Activated naive CD4-positive, alpha-beta T cell treated with anti-CD3 and anti-CD28 coated beads, Interleukin-2, amount 50 U/mL, for 72 hours (primary cell): ENCODE measurements at regions not wholly inside any gene's neighbourhood (a gene's known extent, or its start where the extent isn't known, plus 50 kb on each side); places are given as distances from the start of the nearest gene placed in this dataset.
A peak's percentile ranks its signal among the peaks of the same experiment; 100 is the strongest.

Experiments
- ATAC-seq, 2 donors: fragments of 150-1000 bp; cut with Tn5 transposase; 2 replicates each; pipeline ENCODE4 v1.10.0; 2021; ENCODE audit warnings: mild to moderate bottlenecking in 2 of 2, moderate library complexity in 2 of 2
- DNase-seq, 2 donors: peaks; one replicate each; pipeline ENCODE4 v3.0.0; 2021 to 2022; ENCODE audit warnings: low spot score in 2 of 2
- H3K27ac Mint-ChIP-seq, 2 donors: one replicate each; pipeline ENCODE4 v1.8.0; 2022; ENCODE audit warnings: mild to moderate bottlenecking in 2 of 2, mixed read lengths in 2 of 2
- H3K36me3 Mint-ChIP-seq, 2 donors: one replicate each; pipeline ENCODE4 v1.8.0; 2022; ENCODE audit warnings: mixed read lengths in 2 of 2
- H3K9me3 Mint-ChIP-seq, 2 donors: one replicate each; pipeline ENCODE4 v1.8.0; 2022; ENCODE audit warnings: mixed read lengths in 2 of 2

GRCh38 chr7:125126376-125126775 lies 196.8 kb upstream of the POT1 start:
- DNase-seq (no peak), ATAC-seq (no peak)
- Mint-ChIP-seq H3K27ac (no peak overlapping the region), H3K36me3 (peaks cover 0 to 5% of the 10 kb centered on the region in 2 donors), H3K9me3 (peaks cover 4 to 6% of the 10 kb centered on the region in 2 donors)

- ATAC-seq (no peak), DNase-seq (no peak)
- Mint-ChIP-seq H3K27ac (no peak overlapping the region), H3K36me3 (peaks cover 0 to 5% of the 10 kb centered on the region in 2 donors), H3K9me3 (peaks cover 4 to 6% of the 10 kb centered on the region in 2 donors)
Observed at GRCh38 chr7:125125315-125125714, 195.7 kb upstream of the POT1 start.

GRCh38 chr7:125122173-125122572 lies 192.5 kb upstream of the POT1 start:
- H3K27ac Mint-ChIP-seq: no peak overlapping the region
- peaks cover 0 to 5% of the 10 kb centered on the region in 2 donors for H3K36me3 Mint-ChIP-seq
- ATAC-seq: no peak
- DNase-seq: no peak
- peaks cover 4 to 6% of the 10 kb centered on the region in 2 donors for H3K9me3 Mint-ChIP-seq

GRCh38 chr7:125119559-125120115 lies 190.0 kb upstream of the POT1 start:
- peaks cover 0 to 2% of the 10 kb centered on the region in 2 donors for H3K9me3 Mint-ChIP-seq
- peaks cover 0 to 4% of the 10 kb centered on the region in 2 donors for H3K36me3 Mint-ChIP-seq
- DNase-seq (no peak), ATAC-seq (no peak)
- no peak overlapping the region for H3K27ac Mint-ChIP-seq

- ATAC-seq (no peak), DNase-seq (no peak)
- no peaks in the 10 kb centered on the region for H3K36me3 Mint-ChIP-seq
Observed at GRCh38 chr7:125118444-125118843, 188.8 kb upstream of the POT1 start.

GRCh38 chr7:125112850-125113249 lies 183.2 kb upstream of the POT1 start:
- H3K9me3 Mint-ChIP-seq: peaks cover 7 to 14% of the 10 kb centered on the region in 2 donors
- DNase-seq: no peak
- ATAC-seq: no peak
- H3K36me3 Mint-ChIP-seq: peaks cover 0 to 4% of the 10 kb centered on the region in 2 donors
- H3K27ac Mint-ChIP-seq: no peak overlapping the region

More at GRCh38 chr7:125118444-125118843, 188.8 kb upstream of the POT1 start:
- Mint-ChIP-seq H3K27ac (no peak overlapping the region), H3K9me3 (no peaks in the 10 kb centered on the region)

- H3K27ac Mint-ChIP-seq: no peak overlapping the region
- no peaks in the 10 kb centered on the region for H3K36me3 Mint-ChIP-seq
- no peaks in the 10 kb centered on the region for H3K9me3 Mint-ChIP-seq
- DNase-seq: no peak
- ATAC-seq: no peak
Observed at GRCh38 chr7:125099519-125099918, 169.9 kb upstream of the POT1 start.

- no peak overlapping the region for H3K27ac Mint-ChIP-seq
- DNase-seq (no peak), ATAC-seq (no peak)
- no peaks in the 10 kb centered on the region for H3K9me3 Mint-ChIP-seq
- no peaks in the 10 kb centered on the region for H3K36me3 Mint-ChIP-seq
Observed at GRCh38 chr7:125098377-125098970, 168.8 kb upstream of the POT1 start.

- H3K9me3 Mint-ChIP-seq: no peaks in the 10 kb centered on the region
- no peaks in the 10 kb centered on the region for H3K36me3 Mint-ChIP-seq
- ATAC-seq: no peak
- no peak for DNase-seq
- no peak overlapping the region for H3K27ac Mint-ChIP-seq
Observed at GRCh38 chr7:125090596-125090995, 161.0 kb upstream of the POT1 start.

GRCh38 chr7:125089171-125089570 lies 159.5 kb upstream of the POT1 start:
- H3K36me3 Mint-ChIP-seq: no peaks in the 10 kb centered on the region
- no peaks in the 10 kb centered on the region for H3K9me3 Mint-ChIP-seq
- no peak overlapping the region for H3K27ac Mint-ChIP-seq
- ATAC-seq (no peak), DNase-seq (no peak)

GRCh38 chr7:125088555-125088954 lies 158.9 kb upstream of the POT1 start:
- DNase-seq: no peak
- H3K9me3 Mint-ChIP-seq: no peaks in the 10 kb centered on the region
- no peak overlapping the region for H3K27ac Mint-ChIP-seq
- ATAC-seq: no peak
- H3K36me3 Mint-ChIP-seq: no peaks in the 10 kb centered on the region

GRCh38 chr7:125085084-125085483 lies 155.5 kb upstream of the POT1 start:
- H3K27ac Mint-ChIP-seq: no peak overlapping the region
- ATAC-seq: no peak
- no peaks in the 10 kb centered on the region for H3K9me3 Mint-ChIP-seq
- no peak for DNase-seq
- H3K36me3 Mint-ChIP-seq: no peaks in the 10 kb centered on the region

GRCh38 chr7:125084196-125084595 lies 154.6 kb upstream of the POT1 start:
- ATAC-seq: no peak
- Mint-ChIP-seq H3K36me3 (no peaks in the 10 kb centered on the region), H3K27ac (no peak overlapping the region), H3K9me3 (no peaks in the 10 kb centered on the region)
- no peak for DNase-seq

GRCh38 chr7:125074141-125074540 lies 144.5 kb upstream of the POT1 start:
- Mint-ChIP-seq H3K9me3 (peaks cover 5% of the 10 kb centered on the region in 2 donors), H3K36me3 (peaks cover 0 to 4% of the 10 kb centered on the region in 2 donors), H3K27ac (no peak overlapping the region)
- no peak for DNase-seq
- no peak for ATAC-seq

- DNase-seq (no peak), ATAC-seq (no peak)
- Mint-ChIP-seq H3K27ac (no peak overlapping the region), H3K9me3 (no peaks in the 10 kb centered on the region), H3K36me3 (no peaks in the 10 kb centered on the region)
Observed at GRCh38 chr7:125065546-125065945, 135.9 kb upstream of the POT1 start.

- DNase-seq (no peak), ATAC-seq (no peak)
- Mint-ChIP-seq H3K27ac (no peak overlapping the region), H3K36me3 (no peaks in the 10 kb centered on the region), H3K9me3 (no peaks in the 10 kb centered on the region)
Observed at GRCh38 chr7:125065001-125065400, 135.4 kb upstream of the POT1 start.

GRCh38 chr7:125061776-125062397 lies 132.3 kb upstream of the POT1 start:
- no peak overlapping the region for H3K27ac Mint-ChIP-seq
- no peaks in the 10 kb centered on the region for H3K9me3 Mint-ChIP-seq
- H3K36me3 Mint-ChIP-seq: no peaks in the 10 kb centered on the region
- ATAC-seq (peak; percentile 20 to 57), DNase-seq (no peak)
